ENCODE measurements at regions not wholly inside any gene's neighbourhood (a gene's known extent, or its start where the extent isn't known, plus 50 kb on each side); places are given as distances from the start of the nearest gene placed in this dataset.

DNA sequence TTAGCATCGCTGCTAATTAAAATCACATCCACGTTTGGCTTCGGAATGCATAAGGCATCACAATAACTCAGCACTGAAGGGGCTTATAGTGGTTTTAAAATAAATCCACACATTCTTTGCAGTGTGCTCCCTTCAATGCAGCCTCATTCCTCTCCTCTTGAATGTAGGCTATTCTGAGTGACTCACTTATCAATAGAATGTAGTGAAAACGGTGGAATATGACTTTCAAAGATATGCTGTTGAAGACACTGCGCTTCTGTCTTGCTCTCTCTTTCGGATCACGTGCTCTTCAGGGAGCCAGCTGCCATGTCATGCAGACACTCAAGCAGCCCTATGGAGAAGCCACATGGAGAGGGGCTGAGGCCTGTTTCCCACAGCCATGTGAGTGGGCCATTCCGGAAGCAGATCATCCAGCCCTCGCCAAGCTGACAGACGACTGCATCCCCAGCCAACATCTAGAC, 87.4 kb downstream of the CRYGS start:
- H3K4me3 ChIP-seq (ENCODE audit: low read length), result no peak overlapping the region
- no peak overlapping the region for H3K4me2 ChIP-seq (ENCODE audit: low read length)
- no peaks in the 10 kb centered on the region for H3K79me2 ChIP-seq (replicated peaks; ENCODE audit: insufficient read depth, low read length)
- no peaks in the 10 kb centered on the region for H3K27me3 ChIP-seq (ENCODE audit: insufficient read depth, low read depth, low read length)
- H3K9me3 ChIP-seq (ENCODE audit: low read length), result no peaks in the 10 kb centered on the region
- no peaks in the 10 kb centered on the region for H3K36me3 ChIP-seq (ENCODE audit: insufficient read depth, low read length)
- no peak overlapping the region for H2AFZ ChIP-seq (ENCODE audit: low read depth, low read length)
- H3K9ac ChIP-seq (ENCODE audit: low read length), result no peak overlapping the region
- H4K20me1 ChIP-seq (ENCODE audit: insufficient read depth), result no peaks in the 10 kb centered on the region
- H3K9me2 ChIP-seq (ENCODE audit: insufficient read depth, low read length), result no peaks in the 10 kb centered on the region
- no peak overlapping the region for H3K27ac ChIP-seq (ENCODE audit: low read length)
- H3F3A ChIP-seq (ENCODE audit: insufficient read depth, low read length, poor library complexity, severe bottlenecking), result no peaks in the 10 kb centered on the region
- no peak for TF ChIP-seq RAD21 (conservative IDR thresholded peaks at IDR 0.05)
- no peak for TF ChIP-seq TAF1 (IDR thresholded peaks at IDR 0.05; ENCODE audit: low read depth)
- TF ChIP-seq, protein P1, sequence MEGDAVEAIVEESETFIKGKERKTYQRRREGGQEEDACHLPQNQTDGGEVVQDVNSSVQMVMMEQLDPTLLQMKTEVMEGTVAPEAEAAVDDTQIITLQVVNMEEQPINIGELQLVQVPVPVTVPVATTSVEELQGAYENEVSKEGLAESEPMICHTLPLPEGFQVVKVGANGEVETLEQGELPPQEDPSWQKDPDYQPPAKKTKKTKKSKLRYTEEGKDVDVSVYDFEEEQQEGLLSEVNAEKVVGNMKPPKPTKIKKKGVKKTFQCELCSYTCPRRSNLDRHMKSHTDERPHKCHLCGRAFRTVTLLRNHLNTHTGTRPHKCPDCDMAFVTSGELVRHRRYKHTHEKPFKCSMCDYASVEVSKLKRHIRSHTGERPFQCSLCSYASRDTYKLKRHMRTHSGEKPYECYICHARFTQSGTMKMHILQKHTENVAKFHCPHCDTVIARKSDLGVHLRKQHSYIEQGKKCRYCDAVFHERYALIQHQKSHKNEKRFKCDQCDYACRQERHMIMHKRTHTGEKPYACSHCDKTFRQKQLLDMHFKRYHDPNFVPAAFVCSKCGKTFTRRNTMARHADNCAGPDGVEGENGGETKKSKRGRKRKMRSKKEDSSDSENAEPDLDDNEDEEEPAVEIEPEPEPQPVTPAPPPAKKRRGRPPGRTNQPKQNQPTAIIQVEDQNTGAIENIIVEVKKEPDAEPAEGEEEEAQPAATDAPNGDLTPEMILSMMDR (IDR thresholded peaks at IDR 0.05; ENCODE audit: poor library complexity, severe bottlenecking), result no peak
- no peak for TF ChIP-seq MXI1 (conservative IDR thresholded peaks at IDR 0.05; ENCODE audit: poor library complexity, severe bottlenecking)
- TF ChIP-seq POLR2AphosphoS5 (IDR thresholded peaks at IDR 0.05), result no peak
- no peak for TF ChIP-seq EZH2 (IDR thresholded peaks at IDR 0.05; ENCODE audit: borderline replicate concordance, insufficient read depth, low read length, poor library complexity, severe bottlenecking)

DNA sequence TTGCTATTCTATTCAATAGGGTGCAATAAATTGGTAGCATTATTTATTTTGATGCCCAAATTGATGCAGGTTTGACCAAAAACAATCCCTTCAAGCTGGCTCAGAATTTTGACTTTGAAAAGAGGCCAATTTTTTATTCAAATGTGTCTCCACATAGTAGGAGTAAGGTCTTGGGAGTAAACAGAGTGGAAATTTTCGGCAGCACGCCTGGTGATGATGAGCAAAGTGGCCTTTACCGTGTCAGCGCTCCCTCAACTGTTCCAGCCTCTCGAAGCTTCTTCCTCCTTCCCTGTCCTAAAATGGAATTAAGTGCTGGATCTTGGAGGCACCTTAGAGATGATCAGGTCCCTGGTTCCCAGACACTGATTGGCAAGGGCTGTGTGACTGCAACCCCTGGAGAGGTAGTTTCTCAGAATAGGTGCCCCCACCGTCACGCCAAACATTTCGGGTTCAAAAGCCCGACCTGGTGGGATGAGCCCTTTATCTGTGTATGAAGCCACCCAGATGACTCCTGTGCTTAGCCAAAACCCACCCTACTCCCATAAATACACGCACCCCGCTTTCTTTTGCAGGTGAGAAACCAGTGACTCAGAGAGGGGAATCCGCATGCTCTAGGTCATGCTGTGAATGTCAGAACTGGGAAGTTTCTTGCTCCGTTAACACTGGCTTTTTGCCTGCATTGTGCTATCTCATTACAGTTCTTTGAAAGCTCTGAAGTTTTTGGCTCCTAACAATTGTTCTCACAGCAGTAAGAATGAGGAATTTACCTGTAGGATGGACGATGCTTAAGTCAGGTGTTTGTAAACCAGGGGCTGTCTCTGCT, 89.1 kb downstream of the CRYGS start:
- Histone ChIP-seq H2AFZ (ENCODE audit: low read depth, low read length) (no peak overlapping the region), H3F3A (ENCODE audit: insufficient read depth, low read length, poor library complexity, severe bottlenecking) (no peaks in the 10 kb centered on the region), H3K9me3 (ENCODE audit: low read length) (no peaks in the 10 kb centered on the region), H3K27ac (ENCODE audit: low read length) (no peak overlapping the region), H3K4me3 (ENCODE audit: low read length) (no peak overlapping the region), H3K9me2 (ENCODE audit: insufficient read depth, low read length) (no peaks in the 10 kb centered on the region), H3K27me3 (ENCODE audit: insufficient read depth, low read depth, low read length) (no peaks in the 10 kb centered on the region), H3K36me3 (ENCODE audit: insufficient read depth, low read length) (no peaks in the 10 kb centered on the region), H3K9ac (ENCODE audit: low read length) (no peak overlapping the region), H3K4me2 (ENCODE audit: low read length) (no peak overlapping the region), H4K20me1 (ENCODE audit: insufficient read depth) (no peaks in the 10 kb centered on the region), H3K79me2 (replicated peaks; ENCODE audit: insufficient read depth, low read length) (no peaks in the 10 kb centered on the region)
- no peak for TF ChIP-seq EZH2 (IDR thresholded peaks at IDR 0.05; ENCODE audit: borderline replicate concordance, insufficient read depth, low read length, poor library complexity, severe bottlenecking)
- TF ChIP-seq POLR2AphosphoS5 (IDR thresholded peaks at IDR 0.05), result no peak
- TF ChIP-seq SMC3 (conservative IDR thresholded peaks at IDR 0.05; ENCODE audit: poor library complexity), result no peak
- TF ChIP-seq, protein P1 (IDR thresholded peaks at IDR 0.05; ENCODE audit: poor library complexity, severe bottlenecking), result no peak
- TF ChIP-seq EP300 (conservative IDR thresholded peaks at IDR 0.05; ENCODE audit: poor library complexity, severe bottlenecking), result no peak
- TF ChIP-seq TAF1 (IDR thresholded peaks at IDR 0.05; ENCODE audit: low read depth), result no peak
- no peak for TF ChIP-seq RAD21 (conservative IDR thresholded peaks at IDR 0.05)
